OCI-LY7 (cell line): ENCODE measurements at regions not wholly inside any gene's neighbourhood (a gene's known extent, or its start where the extent isn't known, plus 50 kb on each side); places are given as distances from the start of the nearest gene placed in this dataset.

Source experiments
- CTCF ChIP-seq: fragments of 200-600 bp; sonication (generic); conservative IDR thresholded peaks from 2 replicates; pipeline ENCODE4 v1.5.1; 2014; ENCODE audit warnings: mild to moderate bottlenecking, antibody characterized with exemption, low read length, moderate library complexity, mixed read lengths
- EZH2phosphoT487 ChIP-seq: fragments of 200-600 bp; sonication (generic); IDR thresholded peaks from 2 replicates; pipeline ENCODE4 v1.6.1; 2018; ENCODE audit warnings: low read depth, borderline replicate concordance, mild to moderate bottlenecking, mixed run types, antibody characterized with exemption, low read length, moderate library complexity, mixed read lengths

- TF ChIP-seq CTCF: peak; percentile 54
- no peak for TF ChIP-seq EZH2phosphoT487
Observed at GRCh38 chrX:128800138-128800537, 723.2 kb downstream of the SMARCA1 start.
